Activated CD8-positive, alpha-beta memory T cell treated with anti-CD3 and anti-CD28 coated beads, Interleukin-2, amount 10 ng/mL, durations not matched to agents 7 days and 5 days (primary cell): ENCODE measurements at regions not wholly inside any gene's neighbourhood (a gene's known extent, or its start where the extent isn't known, plus 50 kb on each side); places are given as distances from the start of the nearest gene placed in this dataset.

Experiments
- ATAC-seq: fragments of 150-1000 bp; cut with Tn5 transposase; one replicate; pipeline ENCODE4 v1.10.0; 2021; ENCODE audit warnings: moderate library complexity
- CTCF ChIA-PET: fragments of 350-600 bp; sonication (Branson Sonifier 250); formaldehyde crosslinking; loops from one replicate; lab custom pipeline; 2021; ENCODE audit warnings: antibody characterized with exemption; lab: Charles Lee
- DNase-seq: peaks from one replicate; pipeline ENCODE4 v3.0.0-alpha.2; 2020
- H3K27ac Mint-ChIP-seq: one replicate; pipeline ENCODE4 v1.8.0; 2021; ENCODE audit warnings: mild to moderate bottlenecking, mixed read lengths
- H3K27me3 Mint-ChIP-seq: one replicate; pipeline ENCODE4 v1.8.0; 2021; ENCODE audit warnings: mixed read lengths
- H3K36me3 Mint-ChIP-seq: one replicate; pipeline ENCODE4 v1.8.0; 2021; ENCODE audit warnings: mild to moderate bottlenecking, mixed read lengths
- H3K4me1 Mint-ChIP-seq: one replicate; pipeline ENCODE4 v1.8.0; 2021; ENCODE audit warnings: mixed read lengths
- H3K4me3 Mint-ChIP-seq: one replicate; pipeline ENCODE4 v1.8.0; 2021; ENCODE audit warnings: mild to moderate bottlenecking, moderate library complexity, mixed read lengths
- H3K9me3 Mint-ChIP-seq: one replicate; pipeline ENCODE4 v1.8.0; 2022; ENCODE audit warnings: low read depth, mixed read lengths

GRCh38 chr16:79274264-79274663, 326.3 kb downstream of the MAF start:
- peaks cover 48% of the 10 kb centered on the region for H3K27me3 Mint-ChIP-seq
- no peaks in the 10 kb centered on the region for H3K9me3 Mint-ChIP-seq
- CTCF ChIA-PET: interaction anchor here (0.7 to 2.3 kb wide), 2 partner anchors 10 to 1174 kb away, joined by 3 to 9 read pairs; no protein-coding TSS in a partner anchor
- H3K36me3 Mint-ChIP-seq: peaks cover 2% of the 10 kb centered on the region
- DNase-seq: no peak
- ATAC-seq: no peak
- peaks cover 58% of the 10 kb centered on the region for H3K4me1 Mint-ChIP-seq
- no peak overlapping the region for H3K4me3 Mint-ChIP-seq
- no peak overlapping the region for H3K27ac Mint-ChIP-seq

- DNase-seq: peak; percentile 86
These were observed 328.4 kb downstream of the MAF start for GRCh38 chr16:79272141-79272577.

GRCh38 chr16:79271583-79271982, 329.0 kb downstream of the MAF start:
- Mint-ChIP-seq H3K27ac (peak overlapping the region; percentile 83), H3K36me3 (peaks cover 2% of the 10 kb centered on the region), H3K4me3 (peak overlapping the region; percentile 48), H3K27me3 (peaks cover 47% of the 10 kb centered on the region), H3K4me1 (peaks cover 67% of the 10 kb centered on the region), H3K9me3 (no peaks in the 10 kb centered on the region)
- CTCF ChIA-PET: interaction anchor here (0.7 to 1.3 kb wide), 4 partner anchors 12 to 183 kb away, joined by 3 to 4 read pairs (median 3); no protein-coding TSS in a partner anchor
- ATAC-seq: no peak
- no peak for DNase-seq

More at GRCh38 chr16:79272141-79272577, 328.4 kb downstream of the MAF start:
- H3K27ac Mint-ChIP-seq: peak overlapping the region; percentile 83
- peaks cover 61% of the 10 kb centered on the region for H3K4me1 Mint-ChIP-seq
- peaks cover 2% of the 10 kb centered on the region for H3K36me3 Mint-ChIP-seq
- peak; percentile 86 for ATAC-seq
- H3K9me3 Mint-ChIP-seq: no peaks in the 10 kb centered on the region
- H3K4me3 Mint-ChIP-seq: peak overlapping the region; percentile 48
- CTCF ChIA-PET: interaction anchor here (0.7 to 1.3 kb wide), 4 partner anchors 11 to 184 kb away, joined by 3 to 4 read pairs (median 3); no protein-coding TSS in a partner anchor
- H3K27me3 Mint-ChIP-seq: peaks cover 49% of the 10 kb centered on the region

GRCh38 chr16:79270011-79270410, 330.5 kb downstream of the MAF start:
- DNase-seq (no peak), ATAC-seq (no peak)
- Mint-ChIP-seq H3K27ac (peak overlapping the region; percentile 79), H3K36me3 (peaks cover 2% of the 10 kb centered on the region), H3K9me3 (no peaks in the 10 kb centered on the region), H3K4me1 (peaks cover 67% of the 10 kb centered on the region), H3K27me3 (peaks cover 36% of the 10 kb centered on the region), H3K4me3 (no peak overlapping the region)
- CTCF ChIA-PET: interaction anchor here (1.0 to 1.3 kb wide), 2 partner anchors 9 to 491 kb away, joined by 3 to 4 read pairs; no protein-coding TSS in a partner anchor

GRCh38 chr16:79269211-79269863, 331.2 kb downstream of the MAF start:
- Mint-ChIP-seq H3K27ac (peak overlapping the region; percentile 79), H3K4me1 (peaks cover 69% of the 10 kb centered on the region), H3K9me3 (no peaks in the 10 kb centered on the region), H3K36me3 (no peaks in the 10 kb centered on the region), H3K4me3 (peak overlapping the region; percentile 37), H3K27me3 (peaks cover 32% of the 10 kb centered on the region)
- CTCF ChIA-PET: interaction anchor here (0.6 to 1.4 kb wide), 5 partner anchors 9 to 491 kb away, joined by 3 to 4 read pairs (median 3); no protein-coding TSS in a partner anchor
- ATAC-seq: peak; percentile 69
- DNase-seq: peak; percentile 81

- H3K36me3 Mint-ChIP-seq: no peaks in the 10 kb centered on the region
- CTCF ChIA-PET: interaction anchor here (1.3 kb wide), 1 partner anchor 51 kb away, joined by 3 read pairs; no protein-coding TSS in a partner anchor
- no peak overlapping the region for H3K4me3 Mint-ChIP-seq
- ATAC-seq (no peak), DNase-seq (peak; percentile 54)
- no peak overlapping the region for H3K27ac Mint-ChIP-seq
- no peaks in the 10 kb centered on the region for H3K9me3 Mint-ChIP-seq
- peaks cover 62% of the 10 kb centered on the region for H3K4me1 Mint-ChIP-seq
- peaks cover 24% of the 10 kb centered on the region for H3K27me3 Mint-ChIP-seq
These were observed 332.8 kb downstream of the MAF start for GRCh38 chr16:79267781-79268180.

- CTCF ChIA-PET: interaction anchor here (1.3 kb wide), 1 partner anchor 50 kb away, joined by 3 read pairs; no protein-coding TSS in a partner anchor
- peaks cover 55% of the 10 kb centered on the region for H3K4me1 Mint-ChIP-seq
These were observed 333.4 kb downstream of the MAF start for GRCh38 chr16:79267146-79267545.

GRCh38 chr16:79265701-79266100, 334.8 kb downstream of the MAF start:
- peaks cover 44% of the 10 kb centered on the region for H3K4me1 Mint-ChIP-seq
- CTCF ChIA-PET: no interaction called here
- DNase-seq (no peak), ATAC-seq (no peak)
- H3K36me3 Mint-ChIP-seq: no peaks in the 10 kb centered on the region
- H3K27ac Mint-ChIP-seq: no peak overlapping the region
- peaks cover 20% of the 10 kb centered on the region for H3K27me3 Mint-ChIP-seq
- no peak overlapping the region for H3K4me3 Mint-ChIP-seq
- no peaks in the 10 kb centered on the region for H3K9me3 Mint-ChIP-seq

More at GRCh38 chr16:79267146-79267545, 333.4 kb downstream of the MAF start:
- H3K27ac Mint-ChIP-seq: no peak overlapping the region
- H3K27me3 Mint-ChIP-seq: peaks cover 20% of the 10 kb centered on the region
- H3K4me3 Mint-ChIP-seq: no peak overlapping the region
- DNase-seq (no peak), ATAC-seq (no peak)
- H3K9me3 Mint-ChIP-seq: no peaks in the 10 kb centered on the region
- no peaks in the 10 kb centered on the region for H3K36me3 Mint-ChIP-seq

- CTCF ChIA-PET: interaction anchor here (1.4 kb wide), 1 partner anchor 10 kb away, joined by 5 read pairs; no protein-coding TSS in a partner anchor
These were observed 335.3 kb downstream of the MAF start for GRCh38 chr16:79265196-79265595.

GRCh38 chr16:79264237-79265109, 336.1 kb downstream of the MAF start:
- Mint-ChIP-seq H3K27me3 (peaks cover 12% of the 10 kb centered on the region), H3K4me1 (peaks cover 32% of the 10 kb centered on the region), H3K36me3 (no peaks in the 10 kb centered on the region), H3K9me3 (no peaks in the 10 kb centered on the region), H3K27ac (no peak overlapping the region), H3K4me3 (no peak overlapping the region)
- CTCF ChIA-PET: interaction anchor here (1.1 to 1.4 kb wide), 2 partner anchors 9 to 81 kb away, joined by 4 to 5 read pairs; no protein-coding TSS in a partner anchor
- ATAC-seq (no peak), DNase-seq (no peak)

More at GRCh38 chr16:79265196-79265595, 335.3 kb downstream of the MAF start:
- Mint-ChIP-seq H3K4me1 (peaks cover 39% of the 10 kb centered on the region), H3K4me3 (no peak overlapping the region), H3K9me3 (no peaks in the 10 kb centered on the region), H3K36me3 (no peaks in the 10 kb centered on the region), H3K27ac (no peak overlapping the region), H3K27me3 (peaks cover 15% of the 10 kb centered on the region)
- DNase-seq: no peak
- no peak for ATAC-seq

GRCh38 chr16:79263425-79263824, 337.1 kb downstream of the MAF start:
- ATAC-seq: no peak
- no peak for DNase-seq
- CTCF ChIA-PET: interaction anchor here (1.1 kb wide), 1 partner anchor 80 kb away, joined by 4 read pairs; no protein-coding TSS in a partner anchor
- H3K4me1 Mint-ChIP-seq: peaks cover 22% of the 10 kb centered on the region
- H3K27me3 Mint-ChIP-seq: peaks cover 12% of the 10 kb centered on the region
- no peak overlapping the region for H3K27ac Mint-ChIP-seq
- H3K9me3 Mint-ChIP-seq: no peaks in the 10 kb centered on the region
- H3K36me3 Mint-ChIP-seq: no peaks in the 10 kb centered on the region
- no peak overlapping the region for H3K4me3 Mint-ChIP-seq
